ENCODE measurements at regions not wholly inside any gene's neighbourhood (a gene's known extent, or its start where the extent isn't known, plus 50 kb on each side); places are given as distances from the start of the nearest gene placed in this dataset.
"Not testable (repeated sequence)": the region's sequence is repeated elsewhere in the genome, so short reads cannot be mapped to it uniquely, and the experiment has no call there.

GRCh38 chr12:124218243-124218560 is 76.7 kb upstream of the RFLNA start:
- no peak for DNase-seq (ENCODE audit: low spot score)
- CTCF ChIA-PET = no interaction called here

GRCh38 chr12:124218650-124219049 is 76.2 kb upstream of the RFLNA start:
- DNase-seq (ENCODE audit: low spot score); CTCF ChIA-PET; H3K27ac ChIP-seq; POLR2A ChIA-PET (ENCODE audit: low non-redundant PET): not testable (repeated sequence)

More at GRCh38 chr12:124218243-124218560, 76.7 kb upstream of the RFLNA start:
- H3K27ac ChIP-seq = no peak overlapping the region
- POLR2A ChIA-PET (ENCODE audit: low non-redundant PET) = no interaction called here
- TF ChIP-seq CTCF (conservative IDR thresholded peaks at IDR 0.05; ENCODE audit: low read depth) = no peak

GRCh38 chr12:124222368-124223245 is 72.3 kb upstream of the RFLNA start:
- H3K27ac ChIP-seq = no peak overlapping the region
- ChIA-PET CTCF (no interaction called here), POLR2A (ENCODE audit: low non-redundant PET) (no interaction called here)
- no peak for TF ChIP-seq CTCF (conservative IDR thresholded peaks at IDR 0.05; ENCODE audit: low read depth)
- DNase-seq (ENCODE audit: low spot score) = no peak

- CTCF ChIA-PET; POLR2A ChIA-PET (ENCODE audit: low non-redundant PET): not testable (repeated sequence)
Observed at GRCh38 chr12:124223733-124224138, 71.2 kb upstream of the RFLNA start.

GRCh38 chr12:124224535-124225110 is 70.3 kb upstream of the RFLNA start:
- TF ChIP-seq CTCF (conservative IDR thresholded peaks at IDR 0.05; ENCODE audit: low read depth) = no peak
- no peak for DNase-seq (ENCODE audit: low spot score)
- POLR2A ChIA-PET (ENCODE audit: low non-redundant PET) = no interaction called here
- CTCF ChIA-PET = interaction anchor here (0.5 to 0.8 kb wide), 2 partner anchors 127 to 550 kb away, joined by 3 to 5 read pairs; no protein-coding TSS in a partner anchor
- no peak overlapping the region for H3K27ac ChIP-seq

More at GRCh38 chr12:124223733-124224138, 71.2 kb upstream of the RFLNA start:
- not testable (repeated sequence) for H3K27ac ChIP-seq; DNase-seq (ENCODE audit: low spot score)

GRCh38 chr12:124225730-124226129 is 69.2 kb upstream of the RFLNA start:
- CTCF ChIA-PET = no interaction called here
- DNase-seq (ENCODE audit: low spot score) = no peak
- POLR2A ChIA-PET (ENCODE audit: low non-redundant PET) = no interaction called here
- H3K27ac ChIP-seq = no peak overlapping the region
- no peak for TF ChIP-seq CTCF (conservative IDR thresholded peaks at IDR 0.05; ENCODE audit: low read depth)

GRCh38 chr12:124227951-124228711 is 66.8 kb upstream of the RFLNA start:
- POLR2A ChIA-PET (ENCODE audit: low non-redundant PET) = no interaction called here
- H3K27ac ChIP-seq = no peak overlapping the region
- CTCF ChIA-PET = no interaction called here
- DNase-seq (ENCODE audit: low spot score) = no peak
- TF ChIP-seq CTCF (conservative IDR thresholded peaks at IDR 0.05; ENCODE audit: low read depth) = no peak
